Nephron (organoid): ENCODE measurements at regions not wholly inside any gene's neighbourhood (a gene's known extent, or its start where the extent isn't known, plus 50 kb on each side); places are given as distances from the start of the nearest gene placed in this dataset.

Experiments used
- H3K27ac Mint-ChIP-seq, 3 experiments: 2 replicates each; pipeline ENCODE4 v1.8.0; 2020; ENCODE audit warnings: mixed read lengths in 3 of 3, mild to moderate bottlenecking in 2 of 3, moderate library complexity in 1 of 3
- H3K27me3 Mint-ChIP-seq: 2 replicates; pipeline ENCODE4 v1.8.0; 2021; ENCODE audit warnings: low read depth, mild to moderate bottlenecking, moderate library complexity, mixed read lengths
- H3K36me3 Mint-ChIP-seq: 2 replicates; pipeline ENCODE4 v1.8.0; 2020; ENCODE audit warnings: low read depth, mixed read lengths
- H3K4me1 Mint-ChIP-seq: 2 replicates; pipeline ENCODE4 v1.8.0; 2020; ENCODE audit warnings: mixed read lengths
- H3K4me3 Mint-ChIP-seq, 3 experiments: 2 replicates each; pipeline ENCODE4 v1.8.0; 2020; ENCODE audit warnings: mild to moderate bottlenecking in 3 of 3, mixed read lengths in 3 of 3, moderate library complexity in 2 of 3
- H3K9me3 Mint-ChIP-seq: 2 replicates; pipeline ENCODE4 v1.8.0; 2020; ENCODE audit warnings: mixed read lengths
- CTCF ChIP-seq, 3 experiments: fragments of 200-600 bp; sonication (generic); IDR thresholded peaks; one replicate each; pipeline ENCODE4 v1.5.0; 2021; ENCODE audit warnings: antibody characterized with exemption in 3 of 3; ENCODE audit not compliant: unreplicated experiment in 3 of 3

- Mint-ChIP-seq H3K4me1 (no peaks in the 10 kb centered on the region), H3K27me3 (no peaks in the 10 kb centered on the region), H3K36me3 (no peaks in the 10 kb centered on the region), H3K27ac (no peak overlapping the region), H3K4me3 (no peak overlapping the region), H3K9me3 (no peaks in the 10 kb centered on the region)
- no peak for TF ChIP-seq CTCF (IDR thresholded peaks at IDR 0.05; ENCODE audit: unreplicated experiment in 3 of 3)
Measured at GRCh38 chr2:52539026-52539970, 1228.3 kb upstream of the CHAC2 start.

GRCh38 chr2:52537588-52537987 lies 1230.0 kb upstream of the CHAC2 start:
- H3K27me3 Mint-ChIP-seq: no peaks in the 10 kb centered on the region
- no peaks in the 10 kb centered on the region for H3K36me3 Mint-ChIP-seq
- no peak for TF ChIP-seq CTCF (IDR thresholded peaks at IDR 0.05; ENCODE audit: unreplicated experiment in 3 of 3)

GRCh38 chr2:52536929-52537460 lies 1230.6 kb upstream of the CHAC2 start:
- H3K4me1 Mint-ChIP-seq: no peaks in the 10 kb centered on the region
- no peak overlapping the region for H3K4me3 Mint-ChIP-seq
- peak overlapping the region in 1 of 3 experiments; percentile 51 for H3K27ac Mint-ChIP-seq
- no peaks in the 10 kb centered on the region for H3K27me3 Mint-ChIP-seq
- no peak for TF ChIP-seq CTCF (IDR thresholded peaks at IDR 0.05; ENCODE audit: unreplicated experiment in 3 of 3)
- H3K9me3 Mint-ChIP-seq: no peaks in the 10 kb centered on the region
- H3K36me3 Mint-ChIP-seq: no peaks in the 10 kb centered on the region

More at GRCh38 chr2:52537588-52537987, 1230.0 kb upstream of the CHAC2 start:
- Mint-ChIP-seq H3K4me1 (no peaks in the 10 kb centered on the region), H3K9me3 (no peaks in the 10 kb centered on the region), H3K4me3 (no peak overlapping the region), H3K27ac (peak overlapping the region in 1 of 3 experiments; percentile 51)

GRCh38 chr2:52532956-52533355 lies 1234.6 kb upstream of the CHAC2 start:
- no peaks in the 10 kb centered on the region for H3K4me1 Mint-ChIP-seq

GRCh38 chr2:52526735-52527134 lies 1240.9 kb upstream of the CHAC2 start:
- Mint-ChIP-seq H3K27ac (no peak overlapping the region), H3K4me1 (no peaks in the 10 kb centered on the region), H3K4me3 (no peak overlapping the region), H3K9me3 (no peaks in the 10 kb centered on the region), H3K27me3 (no peaks in the 10 kb centered on the region), H3K36me3 (no peaks in the 10 kb centered on the region)
- TF ChIP-seq CTCF (IDR thresholded peaks at IDR 0.05; ENCODE audit: unreplicated experiment in 3 of 3): no peak

More at GRCh38 chr2:52532956-52533355, 1234.6 kb upstream of the CHAC2 start:
- TF ChIP-seq CTCF (IDR thresholded peaks at IDR 0.05; ENCODE audit: unreplicated experiment in 3 of 3): no peak
- no peak overlapping the region for H3K27ac Mint-ChIP-seq
- no peaks in the 10 kb centered on the region for H3K27me3 Mint-ChIP-seq
- no peak overlapping the region for H3K4me3 Mint-ChIP-seq
- H3K9me3 Mint-ChIP-seq: no peaks in the 10 kb centered on the region
- no peaks in the 10 kb centered on the region for H3K36me3 Mint-ChIP-seq
